IMR-90 (cell line): ENCODE measurements at regions not wholly inside any gene's neighbourhood (a gene's known extent, or its start where the extent isn't known, plus 50 kb on each side); places are given as distances from the start of the nearest gene placed in this dataset.

Experiments used
- ATAC-seq: fragments of 200-7000 bp; cut with Tn5 transposase; 2 replicates; pipeline ENCODE4 v1.9.1; 2020; ENCODE audit warnings: low read depth, mild to moderate bottlenecking, moderate library complexity
- BruUV-seq: library from RNA; stranded (reverse); fragments of 400-500 nt; replicated peaks from 2 replicates; lab custom pipeline; 2021; lab: Mats Ljungman, UMichigan
- CTCF ChIA-PET: fragments of 300-600 bp; formaldehyde crosslinking; extraction: SDS; loops from one replicate; lab custom pipeline; 2021; ENCODE audit warnings: antibody characterized with exemption; lab: Yijun Ruan, JAX
- POLR2A ChIA-PET: fragments of 300-600 bp; sonication (Branson Sonifier 250); formaldehyde crosslinking; loops from one replicate; lab custom pipeline; 2022; ENCODE audit warnings: antibody characterized with exemption; ENCODE audit not compliant: unreplicated experiment; lab: Charles Lee
- DNase-seq: peaks from one replicate; pipeline ENCODE4 v3.0.0; 2013
- H2AFZ ChIP-seq: replicated peaks from 2 replicates; pipeline ENCODE3; 2013; ENCODE audit warnings: low read length, mild to moderate bottlenecking; ENCODE audit not compliant: poor library complexity
- H2AK5ac ChIP-seq: 2 replicates; pipeline ENCODE4 v1.6.1; 2013; ENCODE audit warnings: low read depth, low read length, inconsistent platforms
- H2AK9ac ChIP-seq: replicated peaks from 2 replicates; pipeline ENCODE3; 2013; ENCODE audit warnings: mild to moderate bottlenecking, low read depth, low read length, moderate library complexity; ENCODE audit not compliant: poor library complexity
- H2BK120ac ChIP-seq: 2 replicates; pipeline ENCODE4 v1.6.1; 2013; ENCODE audit warnings: low read depth, low read length, inconsistent platforms
- H2BK15ac ChIP-seq: 3 replicates; pipeline ENCODE4 v1.6.1; 2013; ENCODE audit warnings: low read depth, low read length, inconsistent platforms
- H2BK20ac ChIP-seq: 2 replicates; pipeline ENCODE4 v1.6.1; 2013; ENCODE audit warnings: low read depth, mild to moderate bottlenecking, inconsistent platforms, low read length, moderate library complexity
- H2BK5ac ChIP-seq: 2 replicates; pipeline ENCODE4 v1.6.1; 2013; ENCODE audit warnings: mild to moderate bottlenecking, low read depth, low read length, inconsistent platforms; ENCODE audit not compliant: poor library complexity, severe bottlenecking
- H3K14ac ChIP-seq: replicated peaks from 2 replicates; pipeline ENCODE4 v1.6.1; 2013; ENCODE audit warnings: low read depth, low read length, inconsistent platforms
- H3K18ac ChIP-seq: 2 replicates; pipeline ENCODE4 v1.6.1; 2013; ENCODE audit warnings: low read depth, low read length, control low read depth
- H3K23ac ChIP-seq: 2 replicates; pipeline ENCODE4 v1.6.1; 2013; ENCODE audit warnings: low read depth, low read length, inconsistent platforms
- H3K27ac ChIP-seq: 2 replicates; pipeline ENCODE4 v1.5.1; 2013; ENCODE audit warnings: mild to moderate bottlenecking, control low read depth, low read length; ENCODE audit not compliant: insufficient read depth
- H3K27me3 ChIP-seq: 2 replicates; pipeline ENCODE4 v1.6.1; 2013; ENCODE audit warnings: low read length; ENCODE audit not compliant: control insufficient read depth, insufficient read depth
- H3K36me3 ChIP-seq: 2 replicates; pipeline ENCODE4 v1.6.1; 2013; ENCODE audit warnings: low read length, mixed read lengths; ENCODE audit not compliant: control insufficient read depth, insufficient read depth
- H3K4ac ChIP-seq: 2 replicates; pipeline ENCODE4 v1.6.1; 2013; ENCODE audit warnings: low read depth, low read length, inconsistent platforms
- H3K4me1 ChIP-seq: 2 replicates; pipeline ENCODE4 v1.6.1; 2013; ENCODE audit warnings: low read length, mixed read lengths; ENCODE audit not compliant: control insufficient read depth, insufficient read depth
- H3K4me2 ChIP-seq: 2 replicates; pipeline ENCODE4 v1.6.1; 2013; ENCODE audit warnings: low read depth, mild to moderate bottlenecking, control low read depth, low read length, moderate library complexity
- H3K4me3 ChIP-seq: 2 replicates; pipeline ENCODE4 v1.5.1; 2013; ENCODE audit warnings: low read depth, mild to moderate bottlenecking, control low read depth, low read length, moderate library complexity; ENCODE audit not compliant: insufficient read depth
- H3K56ac ChIP-seq: 2 replicates; pipeline ENCODE4 v1.6.1; 2013; ENCODE audit warnings: low read length, inconsistent platforms; ENCODE audit not compliant: insufficient read depth; ENCODE audit errors: extremely low read depth
- H3K79me1 ChIP-seq, 2 experiments: 2 replicates each; pipeline ENCODE4 v1.6.1; 2013; ENCODE audit warnings: low read length in 2 of 2, inconsistent platforms in 1 of 2, low read depth in 1 of 2
- H3K9ac ChIP-seq: 2 replicates; pipeline ENCODE4 v1.6.1; 2013; ENCODE audit warnings: low read depth, low read length, control low read depth
- H3K9me1 ChIP-seq: 2 replicates; pipeline ENCODE4 v1.6.1; 2013; ENCODE audit warnings: low read length, inconsistent platforms; ENCODE audit not compliant: insufficient read depth
- H3K9me3 ChIP-seq: 2 replicates; pipeline ENCODE4 v1.6.1; 2013; ENCODE audit warnings: low read length; ENCODE audit not compliant: control insufficient read depth, insufficient read depth
- H4K20me1 ChIP-seq: 2 replicates; pipeline ENCODE4 v1.6.1; 2013; ENCODE audit warnings: low read length, inconsistent platforms; ENCODE audit not compliant: insufficient read depth
- H4K5ac ChIP-seq: 2 replicates; pipeline ENCODE4 v1.6.1; 2013; ENCODE audit warnings: mild to moderate bottlenecking, low read depth, low read length, control low read depth
- H4K8ac ChIP-seq, 2 experiments: 2 replicates each; pipeline ENCODE4 v1.6.1; 2013; ENCODE audit warnings: low read depth in 2 of 2, low read length in 2 of 2, control low read depth in 1 of 2, inconsistent platforms in 1 of 2
- H4K91ac ChIP-seq: 2 replicates; pipeline ENCODE4 v1.6.1; 2013; ENCODE audit warnings: low read depth, low read length, inconsistent platforms; ENCODE audit not compliant: insufficient read depth
- BHLHE40 ChIP-seq: fragments of 150-350 bp; IDR thresholded peaks from 2 replicates; pipeline ENCODE4 v1.6.1; 2016; ENCODE audit warnings: mild to moderate bottlenecking, low read depth, low read length
- CEBPB ChIP-seq: IDR thresholded peaks from 2 replicates; pipeline ENCODE4 v1.6.1; 2012; ENCODE audit warnings: low read depth, low read length, improper control_type of control experiment
- CHD1 ChIP-seq: IDR thresholded peaks from 2 replicates; pipeline ENCODE4 v1.6.1; 2012; ENCODE audit warnings: low read depth, low read length, improper control_type of control experiment
- FOS ChIP-seq: fragments of 150-350 bp; IDR thresholded peaks from 2 replicates; pipeline ENCODE4 v1.6.1; 2016; ENCODE audit warnings: low read depth, low read length
- MAFK ChIP-seq: IDR thresholded peaks from 2 replicates; pipeline ENCODE4 v1.6.1; 2012; ENCODE audit warnings: low read depth, low read length, improper control_type of control experiment
- MAZ ChIP-seq: IDR thresholded peaks from 2 replicates; pipeline ENCODE4 v1.6.1; 2012; ENCODE audit warnings: low read depth, mild to moderate bottlenecking, low read length, improper control_type of control experiment, moderate library complexity, borderline replicate concordance
- MXI1 ChIP-seq: IDR thresholded peaks from 2 replicates; pipeline ENCODE4 v1.6.1; 2012; ENCODE audit warnings: low read depth, mild to moderate bottlenecking, low read length, moderate library complexity, borderline replicate concordance
- NFE2L2 ChIP-seq: fragments of 150-350 bp; IDR thresholded peaks from 2 replicates; pipeline ENCODE4 v1.6.1; 2016; ENCODE audit warnings: low read depth, mild to moderate bottlenecking, low read length
- POLR2A ChIP-seq: IDR thresholded peaks from 2 replicates; pipeline ENCODE4 v1.6.1; 2012; ENCODE audit warnings: mild to moderate bottlenecking, low read depth, low read length
- RAD21 ChIP-seq: IDR thresholded peaks from 2 replicates; pipeline ENCODE4 v1.6.1; 2012; ENCODE audit warnings: low read length, improper control_type of control experiment
- RCOR1 ChIP-seq: IDR thresholded peaks from 2 replicates; pipeline ENCODE4 v1.6.1; 2012; ENCODE audit warnings: mild to moderate bottlenecking, low read length, improper control_type of control experiment; ENCODE audit not compliant: insufficient replicate concordance
- RFX5 ChIP-seq: IDR thresholded peaks from 2 replicates; pipeline ENCODE4 v1.8.0; 2012; ENCODE audit warnings: low read depth, mild to moderate bottlenecking, low read length, moderate library complexity
- SMC3 ChIP-seq: fragments of 150-350 bp; IDR thresholded peaks from 2 replicates; pipeline ENCODE4 v1.6.1; 2016; ENCODE audit warnings: low read depth, mild to moderate bottlenecking, antibody characterized with exemption, low read length, moderate library complexity
- WGBS, 2 experiments: methylation state at CpG; one replicate each; pipeline versions ENCODE4 v1.1.5 to v1.1.7; 2013; ENCODE audit warnings: missing lambda C conversion rate in 2 of 2; ENCODE audit not compliant: insufficient read length in 1 of 2; ENCODE audit errors: extremely low coverage in 2 of 2; 5-methylcytosine and 5-hydroxymethylcytosine counted together
- dilution Hi-C: fragments of 300-500 bp; cut with HindIII; formaldehyde crosslinking; loops from one replicate; pipeline ENCODE4 v1.14.3; 2018; ENCODE audit warnings: low sequenced_read_pairs; ENCODE audit not compliant: unreplicated experiment
- in situ Hi-C: fragments of 300-500 bp; cut with MboI; formaldehyde crosslinking; loops from 3 replicates; pipeline ENCODE4 v1.14.3; 2019; ENCODE audit warnings: low sequenced_read_pairs, inconsistent platforms, mixed read lengths
- intact Hi-C: fragments of 100-400 bp; cut with micrococcal nuclease; formaldehyde crosslinking; loops from 2 replicates; pipeline ENCODE4 v1.10.0; 2022
- TF ChIP-seq, protein P1 (sequence below): fragments of 150-350 bp; IDR thresholded peaks from 2 replicates; pipeline ENCODE4 v1.6.1; 2017; ENCODE audit warnings: mild to moderate bottlenecking, antibody characterized with exemption, low read length, low read depth
- TF ChIP-seq, protein P2 (sequence below): fragments of 150-350 bp; IDR thresholded peaks from 2 replicates; pipeline ENCODE4 v1.6.1; 2016; ENCODE audit warnings: low read depth, mild to moderate bottlenecking, low read length, moderate library complexity, borderline replicate concordance
- TF ChIP-seq, protein P3 (sequence below): conservative IDR thresholded peaks from 2 replicates; pipeline ENCODE4 v1.5.1; 2012; ENCODE audit warnings: mild to moderate bottlenecking, low read depth, low read length, improper control_type of control experiment

DNA sequence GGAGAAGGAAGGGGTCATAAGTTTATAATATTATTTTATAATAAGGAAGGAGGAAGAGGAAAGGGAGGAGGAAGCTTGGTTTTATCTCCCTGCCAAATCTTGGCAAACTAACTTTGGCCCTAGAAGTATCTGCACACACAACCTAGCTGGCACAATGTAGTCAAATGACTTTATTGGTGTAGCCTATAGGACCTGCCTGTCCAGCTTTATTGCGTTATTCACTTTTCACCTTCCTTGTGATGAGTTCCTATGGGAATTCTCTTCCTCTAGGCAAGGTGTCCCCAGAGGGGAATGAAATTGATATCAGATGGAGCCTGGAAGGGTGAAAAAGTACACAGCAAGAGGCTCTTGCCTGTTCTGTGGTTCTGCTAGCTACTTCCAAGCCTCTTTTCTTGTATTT is 111.2 kb upstream of the SLC25A36 start:
- H3K9me1 ChIP-seq, result no peaks in the 10 kb centered on the region
- no peak overlapping the region for H3K18ac ChIP-seq
- ATAC-seq, result no peak
- CTCF ChIA-PET, result interaction anchor here (0.6 kb wide), 1 partner anchor 453 kb away, joined by 3 read pairs; no protein-coding TSS in a partner anchor
- H2BK120ac ChIP-seq, result no peak overlapping the region
- H4K91ac ChIP-seq, result no peak overlapping the region
- H3K4me1 ChIP-seq, result no peaks in the 10 kb centered on the region
- no peaks in the 10 kb centered on the region for H3K79me1 ChIP-seq
- BruUV-seq, result no TSS peak
- in situ Hi-C loops (no loop called here), dilution Hi-C loops (no loop called here), intact Hi-C loops (no loop called here)
- H2BK20ac ChIP-seq, result no peak overlapping the region
- H3K56ac ChIP-seq, result no peak overlapping the region
- H3K4ac ChIP-seq, result no peak overlapping the region
- no peak overlapping the region for H3K27ac ChIP-seq
- no peak overlapping the region for H4K8ac ChIP-seq
- H3K4me3 ChIP-seq, result no peak overlapping the region
- H2AK5ac ChIP-seq, result no peak overlapping the region
- POLR2A ChIA-PET, result no interaction called here
- H2BK5ac ChIP-seq, result no peak overlapping the region
- H3K9me3 ChIP-seq, result no peaks in the 10 kb centered on the region
- no peaks in the 10 kb centered on the region for H3K36me3 ChIP-seq
- H3K14ac ChIP-seq, result no peak overlapping the region
- no peak overlapping the region for H3K23ac ChIP-seq
- no peaks in the 10 kb centered on the region for H4K20me1 ChIP-seq
- no peak overlapping the region for H3K9ac ChIP-seq
- H2AK9ac ChIP-seq, result no peak overlapping the region
- no CpG with 5 or more reads among the region's 1 CpG for WGBS, 2 experiments
- no peak for DNase-seq
- no peaks in the 10 kb centered on the region for H3K27me3 ChIP-seq
- TF ChIP-seq MAZ (no peak), BHLHE40 (no peak), RCOR1 (no peak), RFX5 (no peak), SMC3 (no peak), POLR2A (no peak), RAD21 (no peak), FOS (no peak), CHD1 (no peak), MXI1 (no peak), CEBPB (no peak), NFE2L2 (no peak), MAFK (no peak)
- TF ChIP-seq, protein P1, sequence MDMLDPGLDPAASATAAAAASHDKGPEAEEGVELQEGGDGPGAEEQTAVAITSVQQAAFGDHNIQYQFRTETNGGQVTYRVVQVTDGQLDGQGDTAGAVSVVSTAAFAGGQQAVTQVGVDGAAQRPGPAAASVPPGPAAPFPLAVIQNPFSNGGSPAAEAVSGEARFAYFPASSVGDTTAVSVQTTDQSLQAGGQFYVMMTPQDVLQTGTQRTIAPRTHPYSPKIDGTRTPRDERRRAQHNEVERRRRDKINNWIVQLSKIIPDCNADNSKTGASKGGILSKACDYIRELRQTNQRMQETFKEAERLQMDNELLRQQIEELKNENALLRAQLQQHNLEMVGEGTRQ, result no peak
- TF ChIP-seq, protein P2, sequence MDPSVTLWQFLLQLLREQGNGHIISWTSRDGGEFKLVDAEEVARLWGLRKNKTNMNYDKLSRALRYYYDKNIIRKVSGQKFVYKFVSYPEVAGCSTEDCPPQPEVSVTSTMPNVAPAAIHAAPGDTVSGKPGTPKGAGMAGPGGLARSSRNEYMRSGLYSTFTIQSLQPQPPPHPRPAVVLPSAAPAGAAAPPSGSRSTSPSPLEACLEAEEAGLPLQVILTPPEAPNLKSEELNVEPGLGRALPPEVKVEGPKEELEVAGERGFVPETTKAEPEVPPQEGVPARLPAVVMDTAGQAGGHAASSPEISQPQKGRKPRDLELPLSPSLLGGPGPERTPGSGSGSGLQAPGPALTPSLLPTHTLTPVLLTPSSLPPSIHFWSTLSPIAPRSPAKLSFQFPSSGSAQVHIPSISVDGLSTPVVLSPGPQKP, result no peak
- TF ChIP-seq, protein P3, sequence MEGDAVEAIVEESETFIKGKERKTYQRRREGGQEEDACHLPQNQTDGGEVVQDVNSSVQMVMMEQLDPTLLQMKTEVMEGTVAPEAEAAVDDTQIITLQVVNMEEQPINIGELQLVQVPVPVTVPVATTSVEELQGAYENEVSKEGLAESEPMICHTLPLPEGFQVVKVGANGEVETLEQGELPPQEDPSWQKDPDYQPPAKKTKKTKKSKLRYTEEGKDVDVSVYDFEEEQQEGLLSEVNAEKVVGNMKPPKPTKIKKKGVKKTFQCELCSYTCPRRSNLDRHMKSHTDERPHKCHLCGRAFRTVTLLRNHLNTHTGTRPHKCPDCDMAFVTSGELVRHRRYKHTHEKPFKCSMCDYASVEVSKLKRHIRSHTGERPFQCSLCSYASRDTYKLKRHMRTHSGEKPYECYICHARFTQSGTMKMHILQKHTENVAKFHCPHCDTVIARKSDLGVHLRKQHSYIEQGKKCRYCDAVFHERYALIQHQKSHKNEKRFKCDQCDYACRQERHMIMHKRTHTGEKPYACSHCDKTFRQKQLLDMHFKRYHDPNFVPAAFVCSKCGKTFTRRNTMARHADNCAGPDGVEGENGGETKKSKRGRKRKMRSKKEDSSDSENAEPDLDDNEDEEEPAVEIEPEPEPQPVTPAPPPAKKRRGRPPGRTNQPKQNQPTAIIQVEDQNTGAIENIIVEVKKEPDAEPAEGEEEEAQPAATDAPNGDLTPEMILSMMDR, result no peak
- H2BK15ac ChIP-seq, result no peak overlapping the region
- no peak overlapping the region for H4K5ac ChIP-seq
- no peak overlapping the region for H3K4me2 ChIP-seq
- no peak overlapping the region for H2AFZ ChIP-seq
